Fibroblast of pulmonary artery (primary cell): ENCODE measurements at regions not wholly inside any gene's neighbourhood (a gene's known extent, or its start where the extent isn't known, plus 50 kb on each side); places are given as distances from the start of the nearest gene placed in this dataset.
"Not testable (repeated sequence)": the region's sequence is repeated elsewhere in the genome, so short reads cannot be mapped to it uniquely, and the experiment has no call there.

Experiments
- DNase-seq: peaks from one replicate; pipeline ENCODE4 v3.0.0-alpha.2; 2010; ENCODE audit warnings: low read depth
- H3K4me3 ChIP-seq: replicated peaks from 2 replicates; pipeline ENCODE4 v1.5.1; 2011; ENCODE audit warnings: low read depth, mild to moderate bottlenecking, control low read depth, low read length, moderate library complexity
- CTCF ChIP-seq: IDR thresholded peaks from 2 replicates; pipeline ENCODE4 v1.5.1; 2011; ENCODE audit warnings: mild to moderate bottlenecking, control low read depth, low read length, inconsistent platforms; ENCODE audit errors: missing control alignments

GRCh38 chr20:53806683-53807401, 213.2 kb upstream of the ZNF217 start:
- no peak for DNase-seq
- H3K4me3 ChIP-seq: no peak overlapping the region
- TF ChIP-seq CTCF: no peak

GRCh38 chr20:53805895-53806384, 212.3 kb upstream of the ZNF217 start:
- DNase-seq: peak; percentile 51
- TF ChIP-seq CTCF: no peak

GRCh38 chr20:53804920-53805894, 211.6 kb upstream of the ZNF217 start:
- no peak for TF ChIP-seq CTCF
- DNase-seq: no peak
- H3K4me3 ChIP-seq: no peak overlapping the region

More at GRCh38 chr20:53805895-53806384, 212.3 kb upstream of the ZNF217 start:
- no peak overlapping the region for H3K4me3 ChIP-seq

- H3K4me3 ChIP-seq, DNase-seq: not testable (repeated sequence)
Measured at GRCh38 chr20:53804308-53804707, 210.7 kb upstream of the ZNF217 start.

- no peak for TF ChIP-seq CTCF
Measured at GRCh38 chr20:53803492-53804155, 210.0 kb upstream of the ZNF217 start.

GRCh38 chr20:53801609-53802370, 208.2 kb upstream of the ZNF217 start:
- no peak for DNase-seq
- no peak for TF ChIP-seq CTCF

More at GRCh38 chr20:53803492-53804155, 210.0 kb upstream of the ZNF217 start:
- no peak overlapping the region for H3K4me3 ChIP-seq
- DNase-seq: no peak

More at GRCh38 chr20:53801609-53802370, 208.2 kb upstream of the ZNF217 start:
- no peak overlapping the region for H3K4me3 ChIP-seq
